Spleen (tissue), 7 donors: ENCODE measurements at regions not wholly inside any gene's neighbourhood (a gene's known extent, or its start where the extent isn't known, plus 50 kb on each side); places are given as distances from the start of the nearest gene placed in this dataset.

Experiments
- CTCF ChIP-seq, 11 experiments: fragments of 200-600 bp in 7 of 11; fragments of 450-650 bp in 4 of 11; sonication (generic) in 4 of 11; IDR thresholded peaks in 8 of 11; conservative IDR thresholded peaks in 3 of 11; 1 replicate in 7 of 11; 2 replicates in 4 of 11; pipeline versions ENCODE4 v1.4.0 to v1.8.0; 2016 to 2021; ENCODE audit warnings: antibody characterized with exemption in 11 of 11, inconsistent platforms in 4 of 11, mild to moderate bottlenecking in 1 of 11
- POLR2A ChIP-seq, 3 donors: fragments of 450-650 bp; IDR thresholded peaks; one replicate each; pipeline ENCODE4 v1.5.1; 2017; ENCODE audit warnings: antibody characterized with exemption in 3 of 3, mild to moderate bottlenecking in 1 of 3
- POLR2AphosphoS5 ChIP-seq, 3 donors: sonication (generic); formaldehyde crosslinking; IDR thresholded peaks; one replicate each; pipeline ENCODE4 v1.5.1; 2017; ENCODE audit warnings: antibody characterized with exemption in 3 of 3
- donor health status: DM: no; HTN: no; CAD: no; lungs with moderate emphysema.
- donor health status: DM: no; HTN: no; CAD: no.
- donor health status: DM: no; HTN: no; CAD: no.

GRCh38 chr5:153367466-153367865, 123.0 kb upstream of the GRIA1 start:
- TF ChIP-seq CTCF (IDR thresholded peaks at IDR 0.05 in 8 of 11, conservative IDR thresholded peaks at IDR 0.05 in 3 of 11) (no peak), POLR2AphosphoS5 (IDR thresholded peaks at IDR 0.05) (no peak), POLR2A (IDR thresholded peaks at IDR 0.05) (no peak)
